Esophagus squamous epithelium (tissue), 4 donors: ENCODE measurements at regions not wholly inside any gene's neighbourhood (a gene's known extent, or its start where the extent isn't known, plus 50 kb on each side); places are given as distances from the start of the nearest gene placed in this dataset.

ENCODE experiments used
- CTCF ChIP-seq, 6 experiments: fragments of 450-650 bp in 4 of 6; fragments of 200-600 bp in 2 of 6; sonication (generic) in 2 of 6; IDR thresholded peaks; one replicate each; pipeline ENCODE4 v1.5.1; 2016 to 2019; ENCODE audit warnings: antibody characterized with exemption in 6 of 6, mild to moderate bottlenecking in 4 of 6, moderate library complexity in 4 of 6
- POLR2A ChIP-seq, 4 donors: fragments of 450-650 bp; IDR thresholded peaks; one replicate each; pipeline ENCODE4 v1.6.1; 2017; ENCODE audit warnings: antibody characterized with exemption in 4 of 4, mild to moderate bottlenecking in 4 of 4, moderate library complexity in 3 of 4

GRCh38 chr15:48016865-48017264, 103.9 kb upstream of the SLC24A5 start:
- TF ChIP-seq CTCF (IDR thresholded peaks at IDR 0.05) (no peak), POLR2A (IDR thresholded peaks at IDR 0.05) (no peak)
